Mesenchymal stem cell (in vitro differentiated cells and primary cell): ENCODE measurements at regions not wholly inside any gene's neighbourhood (a gene's known extent, or its start where the extent isn't known, plus 50 kb on each side); places are given as distances from the start of the nearest gene placed in this dataset.

Experiments used
- DNase-seq: peaks from one replicate; pipeline ENCODE4 v3.0.0-alpha.2; 2013
- H2AFZ ChIP-seq: one replicate; pipeline ENCODE4 v1.6.1; 2013; ENCODE audit warnings: low read depth, mild to moderate bottlenecking, control low read depth, inconsistent platforms, low read length, moderate library complexity
- H2AK5ac ChIP-seq: 2 replicates; pipeline ENCODE4 v1.6.1; 2013; ENCODE audit warnings: low read length, moderate library complexity, mild to moderate bottlenecking, inconsistent platforms; ENCODE audit not compliant: severe bottlenecking
- H2BK120ac ChIP-seq: one replicate; pipeline ENCODE4 v1.6.1; 2013; ENCODE audit warnings: low read depth, mild to moderate bottlenecking, inconsistent platforms, low read length, moderate library complexity
- H2BK12ac ChIP-seq, 2 experiments: one replicate each; pipeline ENCODE4 v1.6.1; 2013; ENCODE audit warnings: inconsistent platforms in 2 of 2, low read length in 2 of 2, mild to moderate bottlenecking in 2 of 2, moderate library complexity in 2 of 2, control low read depth in 1 of 2
- H2BK15ac ChIP-seq: one replicate; pipeline ENCODE4 v1.6.1; 2013; ENCODE audit warnings: mild to moderate bottlenecking, low read depth, inconsistent platforms; ENCODE audit not compliant: poor library complexity, severe bottlenecking
- H2BK5ac ChIP-seq: 2 replicates; pipeline ENCODE4 v1.6.1; 2013; ENCODE audit warnings: low read depth, mild to moderate bottlenecking, low read length, control low read depth, inconsistent platforms; ENCODE audit not compliant: poor library complexity, severe bottlenecking
- H3K14ac ChIP-seq, 2 experiments: one replicate each; pipeline ENCODE4 v1.6.1; 2013; ENCODE audit warnings: inconsistent platforms in 2 of 2, low read length in 2 of 2, control low read depth in 1 of 2, mild to moderate bottlenecking in 1 of 2, moderate library complexity in 1 of 2
- H3K18ac ChIP-seq, 2 experiments: one replicate each; pipeline ENCODE4 v1.6.1; 2013; ENCODE audit warnings: inconsistent platforms in 2 of 2, low read length in 2 of 2, control low read depth in 1 of 2, low read depth in 1 of 2, mild to moderate bottlenecking in 1 of 2
- H3K23ac ChIP-seq, 2 experiments: one replicate each; pipeline ENCODE4 v1.6.1; 2013; ENCODE audit warnings: inconsistent platforms in 2 of 2, low read length in 2 of 2, mild to moderate bottlenecking in 2 of 2, moderate library complexity in 2 of 2, control low read depth in 1 of 2
- H3K27ac ChIP-seq: 2 replicates; pipeline ENCODE4 v1.5.1; 2013; ENCODE audit warnings: mild to moderate bottlenecking, moderate library complexity, low read length, control low read depth, inconsistent platforms; ENCODE audit not compliant: poor library complexity, severe bottlenecking
- H3K27me3 ChIP-seq, 2 experiments: 2 replicates each; pipeline versions ENCODE4 v1.6.1 to v1.7.0; 2013; ENCODE audit warnings: low read length in 2 of 2, mild to moderate bottlenecking in 2 of 2, moderate library complexity in 2 of 2, control low read depth in 1 of 2, inconsistent platforms in 1 of 2; ENCODE audit not compliant: control insufficient read depth in 1 of 2, insufficient read depth in 1 of 2
- H3K36me3 ChIP-seq, 2 experiments: 2 replicates each; pipeline versions ENCODE4 v1.6.1 to v1.7.0; 2013; ENCODE audit warnings: low read length in 2 of 2, control low read depth in 1 of 2, inconsistent platforms in 1 of 2, low read depth in 1 of 2, mild to moderate bottlenecking in 1 of 2; ENCODE audit not compliant: insufficient read depth in 2 of 2, control insufficient read depth in 1 of 2
- H3K4ac ChIP-seq, 2 experiments: one replicate each; pipeline ENCODE4 v1.6.1; 2013; ENCODE audit warnings: inconsistent platforms in 2 of 2, low read length in 2 of 2, mild to moderate bottlenecking in 2 of 2, moderate library complexity in 2 of 2, control low read depth in 1 of 2, low read depth in 1 of 2
- H3K4me1 ChIP-seq: 2 replicates; pipeline ENCODE4 v1.6.1; 2013; ENCODE audit warnings: low read depth, low read length, control low read depth; ENCODE audit not compliant: control insufficient read depth, insufficient read depth
- H3K4me2 ChIP-seq: 2 replicates; pipeline ENCODE4 v1.6.1; 2013; ENCODE audit warnings: low read length, mild to moderate bottlenecking, inconsistent platforms; ENCODE audit not compliant: poor library complexity, severe bottlenecking
- H3K4me3 ChIP-seq, 2 experiments: 2 replicates each; pipeline versions ENCODE4 v1.5.1 to v1.7.0; 2013; ENCODE audit warnings: low read length in 2 of 2, mild to moderate bottlenecking in 2 of 2, control low read depth in 1 of 2, low read depth in 1 of 2; ENCODE audit not compliant: insufficient read depth in 1 of 2
- H3K79me1 ChIP-seq: replicated peaks from 2 replicates; pipeline ENCODE4 v1.6.1; 2013; ENCODE audit warnings: mild to moderate bottlenecking, control low read depth, low read length, inconsistent platforms; ENCODE audit not compliant: poor library complexity, severe bottlenecking
- H3K9ac ChIP-seq: 2 replicates; pipeline ENCODE4 v1.7.0; 2013; ENCODE audit warnings: mild to moderate bottlenecking, low read length, moderate library complexity
- H3K9me3 ChIP-seq: 2 replicates; pipeline ENCODE4 v1.7.0; 2013; ENCODE audit warnings: mild to moderate bottlenecking, low read length; ENCODE audit not compliant: control insufficient read depth
- H4K8ac ChIP-seq: one replicate; pipeline ENCODE4 v1.6.1; 2013; ENCODE audit warnings: inconsistent platforms, mild to moderate bottlenecking, low read length, moderate library complexity
- H4K91ac ChIP-seq: one replicate; pipeline ENCODE4 v1.6.1; 2013; ENCODE audit warnings: mild to moderate bottlenecking, low read length, inconsistent platforms
- WGBS: methylation state at CpG from one replicate; pipeline ENCODE4 v1.1.7; 2013; ENCODE audit warnings: mixed read lengths; 5-methylcytosine and 5-hydroxymethylcytosine counted together

GRCh38 chr14:66094001-66094727, 392.0 kb upstream of the CCDC196 start:
- Histone ChIP-seq H3K27ac (no peak overlapping the region), H3K4ac (no peak overlapping the region), H3K4me3 (no peak overlapping the region), H3K23ac (no peak overlapping the region), H3K36me3 (no peaks in the 10 kb centered on the region), H3K14ac (no peak overlapping the region), H3K4me1 (no peaks in the 10 kb centered on the region), H3K4me2 (no peak overlapping the region), H3K27me3 (no peaks in the 10 kb centered on the region), H4K8ac (no peak overlapping the region), H3K9ac (no peak overlapping the region), H2BK15ac (no peak overlapping the region), H2AFZ (no peak overlapping the region), H2BK12ac (no peak overlapping the region), H3K79me1 (no peaks in the 10 kb centered on the region), H3K9me3 (no peaks in the 10 kb centered on the region), H3K18ac (no peak overlapping the region), H2BK120ac (no peak overlapping the region), H2AK5ac (no peak overlapping the region), H2BK5ac (no peak overlapping the region), H4K91ac (no peak overlapping the region)
- no peak for DNase-seq
- 91% methylated on average over 35 of the region's 38 CpGs for WGBS

- H3K4me1 ChIP-seq = no peaks in the 10 kb centered on the region
- H3K4me2 ChIP-seq = no peak overlapping the region
- H3K14ac ChIP-seq = no peak overlapping the region
- no peak overlapping the region for H2BK5ac ChIP-seq
- H3K36me3 ChIP-seq = no peaks in the 10 kb centered on the region
- no peak overlapping the region for H3K27ac ChIP-seq
- H2BK120ac ChIP-seq = no peak overlapping the region
- H3K18ac ChIP-seq = no peak overlapping the region
- no peak overlapping the region for H4K91ac ChIP-seq
- no peak overlapping the region for H4K8ac ChIP-seq
- H3K23ac ChIP-seq = no peak overlapping the region
- no peaks in the 10 kb centered on the region for H3K27me3 ChIP-seq
- H2BK12ac ChIP-seq = no peak overlapping the region
- no peak overlapping the region for H2AK5ac ChIP-seq
- no peak for DNase-seq
- no peak overlapping the region for H2AFZ ChIP-seq
- no peak overlapping the region for H3K9ac ChIP-seq
- H3K4me3 ChIP-seq = no peak overlapping the region
- H3K79me1 ChIP-seq = no peaks in the 10 kb centered on the region
- no peaks in the 10 kb centered on the region for H3K9me3 ChIP-seq
- no peak overlapping the region for H3K4ac ChIP-seq
- WGBS = 94% methylated on average over 4 of the region's 4 CpGs
- H2BK15ac ChIP-seq = no peak overlapping the region
These were observed 386.7 kb upstream of the CCDC196 start for GRCh38 chr14:66099451-66099850.

- Histone ChIP-seq H2BK15ac (no peak overlapping the region), H2AK5ac (no peak overlapping the region), H3K79me1 (no peaks in the 10 kb centered on the region), H3K27me3 (no peaks in the 10 kb centered on the region), H3K4me2 (no peak overlapping the region), H2AFZ (no peak overlapping the region), H2BK120ac (no peak overlapping the region), H3K23ac (no peak overlapping the region), H3K14ac (no peak overlapping the region), H3K9me3 (no peaks in the 10 kb centered on the region), H3K27ac (no peak overlapping the region), H2BK5ac (no peak overlapping the region), H4K8ac (no peak overlapping the region), H2BK12ac (no peak overlapping the region), H3K4ac (no peak overlapping the region), H3K4me1 (no peaks in the 10 kb centered on the region), H3K9ac (no peak overlapping the region), H4K91ac (no peak overlapping the region), H3K36me3 (no peaks in the 10 kb centered on the region), H3K18ac (no peak overlapping the region), H3K4me3 (no peak overlapping the region)
- 80% methylated on average over 1 of the region's 1 CpG for WGBS
- no peak for DNase-seq
These were observed 386.2 kb upstream of the CCDC196 start for GRCh38 chr14:66099931-66100330.

DNA sequence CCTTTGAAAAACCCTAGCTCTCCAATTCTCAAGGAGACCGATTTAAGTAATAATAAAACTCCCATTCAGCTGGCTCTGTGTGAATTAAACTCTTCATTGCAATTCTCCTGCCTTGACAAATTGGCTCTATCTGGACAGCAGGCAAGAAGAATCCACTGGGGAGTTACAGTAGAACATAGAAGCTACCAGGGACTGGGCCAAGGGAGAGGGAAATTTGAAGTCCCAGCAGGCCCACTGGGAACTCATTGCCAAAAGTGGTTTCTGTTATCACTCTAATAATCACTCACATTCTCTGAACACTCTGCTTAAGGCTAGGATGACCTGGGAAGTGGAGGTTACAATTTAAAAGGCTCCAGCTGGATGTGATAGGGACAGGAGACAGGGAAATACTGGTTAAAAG, 384.5 kb upstream of the CCDC196 start:
- no peak overlapping the region for H2AFZ ChIP-seq
- H3K79me1 ChIP-seq = no peaks in the 10 kb centered on the region
- H3K9me3 ChIP-seq = no peaks in the 10 kb centered on the region
- H2BK15ac ChIP-seq = no peak overlapping the region
- no peak overlapping the region for H3K27ac ChIP-seq
- H2BK5ac ChIP-seq = no peak overlapping the region
- H2AK5ac ChIP-seq = no peak overlapping the region
- H3K9ac ChIP-seq = no peak overlapping the region
- 100% methylated on average over 1 of the region's 1 CpG for WGBS
- H3K23ac ChIP-seq = no peak overlapping the region
- H3K4me3 ChIP-seq = no peak overlapping the region
- no peak overlapping the region for H2BK12ac ChIP-seq
- DNase-seq = no peak
- no peak overlapping the region for H3K4ac ChIP-seq
- no peak overlapping the region for H3K18ac ChIP-seq
- H3K27me3 ChIP-seq = no peaks in the 10 kb centered on the region
- H4K8ac ChIP-seq = no peak overlapping the region
- H3K14ac ChIP-seq = no peak overlapping the region
- H2BK120ac ChIP-seq = no peak overlapping the region
- no peak overlapping the region for H3K4me2 ChIP-seq
- no peaks in the 10 kb centered on the region for H3K4me1 ChIP-seq
- no peaks in the 10 kb centered on the region for H3K36me3 ChIP-seq
- H4K91ac ChIP-seq = no peak overlapping the region
